SU-DHL-6 (cell line): ENCODE measurements at regions not wholly inside any gene's neighbourhood (a gene's known extent, or its start where the extent isn't known, plus 50 kb on each side); places are given as distances from the start of the nearest gene placed in this dataset.

Source experiments
- H2AFZ ChIP-seq: fragments of 200-600 bp; sonication (generic); 2 replicates; pipeline ENCODE4 v1.6.1; 2014; ENCODE audit warnings: low read depth, mild to moderate bottlenecking, moderate library complexity, mixed read lengths, antibody characterized with exemption, low read length; ENCODE audit not compliant: severe bottlenecking
- H3F3A ChIP-seq: fragments of 200-600 bp; shearing (Covaris generic); 2 replicates; pipeline ENCODE4 v1.6.0; 2016; ENCODE audit warnings: antibody characterized with exemption, mild to moderate bottlenecking; ENCODE audit not compliant: insufficient read depth
- H3K27ac ChIP-seq: fragments of 200-600 bp; sonication (generic); 2 replicates; pipeline ENCODE4 v1.5.1; 2016; ENCODE audit warnings: low read depth, mild to moderate bottlenecking, low read length, moderate library complexity, mixed read lengths
- H3K27me3 ChIP-seq: fragments of 200-600 bp; sonication (generic), shearing (Covaris generic); 2 replicates; pipeline ENCODE4 v1.6.0; 2014; ENCODE audit warnings: mild to moderate bottlenecking, low read length
- H3K36me3 ChIP-seq: fragments of 200-600 bp; sonication (generic); 2 replicates; pipeline ENCODE4 v1.6.1; 2014; ENCODE audit warnings: mild to moderate bottlenecking, low read length, mixed read lengths
- H3K4me2 ChIP-seq: fragments of 300-600, 200-600 bp; shearing (Covaris generic), sonication (generic); 2 replicates; pipeline ENCODE4 v1.6.0; 2014; ENCODE audit warnings: low read length, low read depth, mild to moderate bottlenecking; ENCODE audit not compliant: poor library complexity, severe bottlenecking
- H3K4me3 ChIP-seq: fragments of 200-600 bp; sonication (generic); 2 replicates; pipeline ENCODE4 v1.5.1; 2014; ENCODE audit warnings: antibody characterized with exemption, low read length, mild to moderate bottlenecking, mixed read lengths; ENCODE audit not compliant: insufficient read depth, poor library complexity, severe bottlenecking
- H3K79me2 ChIP-seq: fragments of 200-600 bp; sonication (generic); 2 replicates; pipeline ENCODE4 v1.6.1; 2014; ENCODE audit warnings: mild to moderate bottlenecking, low read length, moderate library complexity; ENCODE audit not compliant: insufficient read depth
- H3K9ac ChIP-seq: fragments of 200-600 bp; sonication (generic); 2 replicates; pipeline ENCODE4 v1.7.0; 2014; ENCODE audit warnings: mild to moderate bottlenecking, low read length
- H3K9me2 ChIP-seq: fragments of 200-600 bp; sonication (generic); replicated peaks from 2 replicates; pipeline ENCODE4 v1.6.1; 2014; ENCODE audit warnings: low read length; ENCODE audit not compliant: insufficient read depth
- H3K9me3 ChIP-seq: fragments of 200-600 bp; sonication (generic); 2 replicates; pipeline ENCODE4 v1.6.1; 2014; ENCODE audit warnings: low read length, mixed read lengths; ENCODE audit not compliant: insufficient read depth
- H4K20me1 ChIP-seq: fragments of 200-600 bp; sonication (generic); 2 replicates; pipeline ENCODE4 v1.6.1; 2014; ENCODE audit warnings: low read depth, mild to moderate bottlenecking, antibody characterized with exemption, low read length, moderate library complexity, mixed read lengths
- CTCF ChIP-seq: fragments of 200-600 bp; sonication (generic); IDR thresholded peaks from one replicate; pipeline ENCODE4 v1.5.1; 2017; ENCODE audit warnings: antibody characterized with exemption, mild to moderate bottlenecking, low read length, moderate library complexity; ENCODE audit not compliant: insufficient read depth, poor library complexity, severe bottlenecking
- EZH2phosphoT487 ChIP-seq: fragments of 200-600 bp; sonication (generic), shearing (Covaris generic); conservative IDR thresholded peaks from 2 replicates; pipeline ENCODE4 v1.6.1; 2018; ENCODE audit warnings: mild to moderate bottlenecking, antibody characterized with exemption, low read length, moderate library complexity, mixed read lengths

GRCh38 chr10:62492012-62492869 is 118.1 kb downstream of the ZNF365 start:
- H3K4me2 ChIP-seq = no peak overlapping the region

GRCh38 chr10:62492870-62493180 is 118.7 kb downstream of the ZNF365 start:
- Histone ChIP-seq H3K27ac (no peak overlapping the region), H3K27me3 (no peaks in the 10 kb centered on the region), H4K20me1 (no peaks in the 10 kb centered on the region), H3F3A (no peaks in the 10 kb centered on the region), H3K9ac (no peak overlapping the region), H3K9me2 (no peaks in the 10 kb centered on the region), H2AFZ (no peak overlapping the region), H3K9me3 (no peaks in the 10 kb centered on the region), H3K79me2 (no peaks in the 10 kb centered on the region), H3K4me3 (no peak overlapping the region), H3K4me2 (no peak overlapping the region), H3K36me3 (no peaks in the 10 kb centered on the region)
- no peak for TF ChIP-seq EZH2phosphoT487
- TF ChIP-seq CTCF = no peak

More at GRCh38 chr10:62492012-62492869, 118.1 kb downstream of the ZNF365 start:
- H3K27ac ChIP-seq = no peak overlapping the region
- no peak overlapping the region for H3K9ac ChIP-seq
- no peaks in the 10 kb centered on the region for H3F3A ChIP-seq
- H4K20me1 ChIP-seq = no peaks in the 10 kb centered on the region
- H3K9me2 ChIP-seq = no peaks in the 10 kb centered on the region
- no peaks in the 10 kb centered on the region for H3K9me3 ChIP-seq
- peak; percentile 48 for TF ChIP-seq CTCF
- no peak for TF ChIP-seq EZH2phosphoT487
- no peak overlapping the region for H2AFZ ChIP-seq
- no peaks in the 10 kb centered on the region for H3K36me3 ChIP-seq
- no peak overlapping the region for H3K4me3 ChIP-seq
- no peaks in the 10 kb centered on the region for H3K27me3 ChIP-seq
- H3K79me2 ChIP-seq = no peaks in the 10 kb centered on the region

GRCh38 chr10:62496925-62497324 is 122.8 kb downstream of the ZNF365 start:
- no peaks in the 10 kb centered on the region for H3K27me3 ChIP-seq
- H3K9me2 ChIP-seq = no peaks in the 10 kb centered on the region
- TF ChIP-seq CTCF = no peak
- no peak for TF ChIP-seq EZH2phosphoT487
- no peak overlapping the region for H3K4me3 ChIP-seq
- H3K9me3 ChIP-seq = no peaks in the 10 kb centered on the region
- no peak overlapping the region for H3K4me2 ChIP-seq
- H3K79me2 ChIP-seq = no peaks in the 10 kb centered on the region
- no peaks in the 10 kb centered on the region for H3K36me3 ChIP-seq
- H3F3A ChIP-seq = no peaks in the 10 kb centered on the region
- H3K9ac ChIP-seq = no peak overlapping the region
- no peaks in the 10 kb centered on the region for H4K20me1 ChIP-seq
- no peak overlapping the region for H2AFZ ChIP-seq
- H3K27ac ChIP-seq = no peak overlapping the region
